K562 (cell line): ENCODE measurements at regions not wholly inside any gene's neighbourhood (a gene's known extent, or its start where the extent isn't known, plus 50 kb on each side); places are given as distances from the start of the nearest gene placed in this dataset.

Experiments used
- ATAC-seq: fragments of 200-7000 bp; cut with Tn5 transposase; 3 replicates; pipeline ENCODE4 v1.9.1; 2020; ENCODE audit warnings: moderate library complexity
- BruUV-seq: library from RNA; stranded (reverse); fragments of 400-500 nt; replicated peaks from 2 replicates; lab custom pipeline; 2021; lab: Mats Ljungman, UMichigan
- CTCF ChIA-PET: fragments of 300-600 bp; formaldehyde crosslinking; extraction: SDS; loops from one replicate; lab custom pipeline; 2021; ENCODE audit warnings: low intra/inter-chr PET ratio; lab: Yijun Ruan, JAX
- POLR2A ChIA-PET: fragments of 300-600, 350-650 bp; sonication (Branson Sonifier 250); formaldehyde crosslinking; extraction: SDS; loops from one replicate; lab custom pipeline; 2021; ENCODE audit warnings: antibody characterized with exemption, inconsistent platforms; lab: Yijun Ruan, JAX
- DNase-seq, 4 experiments: peaks; one replicate each; pipeline versions ENCODE4 v3.0.0 to v3.0.0-alpha.2; 2011 to 2018; ENCODE audit warnings: low spot score in 3 of 4, mixed read lengths in 3 of 4; ENCODE audit errors: extremely low read depth in 1 of 4
- FAIRE-seq: peaks from 2 replicates; lab custom pipeline; 2011; peaks lifted over from hg19 to GRCh38; lab: Jason Lieb, UNC
- H2AFZ ChIP-seq: 2 replicates; pipeline ENCODE4 v1.6.0; 2011; ENCODE audit warnings: low read depth, low read length, control low read depth, inconsistent platforms
- H3K27ac ChIP-seq: fragments of 200-600 bp; 3 replicates; pipeline ENCODE4 v1.8.0; 2011; ENCODE audit warnings: low read depth, mild to moderate bottlenecking, control low read depth, inconsistent platforms, low read length, moderate library complexity, mixed read lengths; ENCODE audit errors: extremely low read depth
- H3K27me3 ChIP-seq, 2 experiments: fragments of 300-600 bp in 1 of 2; 2 replicates in 1 of 2; 3 replicates in 1 of 2; pipeline versions ENCODE4 v1.6.0 to v1.8.0; 2011; ENCODE audit warnings: inconsistent platforms in 2 of 2, low read length in 2 of 2, mild to moderate bottlenecking in 1 of 2, mixed read lengths in 1 of 2, moderate library complexity in 1 of 2; ENCODE audit not compliant: control insufficient read depth in 2 of 2, insufficient read depth in 2 of 2
- H3K36me3 ChIP-seq: fragments of 300-600 bp; 3 replicates; pipeline ENCODE4 v1.8.0; 2011; ENCODE audit warnings: mild to moderate bottlenecking, low read length, inconsistent platforms; ENCODE audit not compliant: control insufficient read depth, insufficient read depth
- H3K4me1 ChIP-seq, 2 experiments: fragments of 200-600 bp in 1 of 2; replicated peaks in 1 of 2; 2 replicates in 1 of 2; 3 replicates in 1 of 2; pipeline versions ENCODE4 v1.5.1 to v1.8.0; 2011; ENCODE audit warnings: inconsistent platforms in 2 of 2, low read length in 2 of 2, mild to moderate bottlenecking in 1 of 2, mixed read lengths in 1 of 2, moderate library complexity in 1 of 2; ENCODE audit not compliant: control insufficient read depth in 2 of 2, insufficient read depth in 2 of 2
- H3K4me2 ChIP-seq: 2 replicates; pipeline ENCODE4 v1.6.1; 2011; ENCODE audit warnings: low read length, control low read depth, inconsistent platforms, mixed read lengths; ENCODE audit not compliant: insufficient read depth
- H3K4me3 ChIP-seq: fragments of 200-600 bp; sonication (generic), shearing (Covaris generic); 2 replicates; pipeline ENCODE4 v1.5.1; 2016; ENCODE audit warnings: control low read depth, inconsistent platforms
- H3K79me2 ChIP-seq: fragments of 200-600 bp; 3 replicates; pipeline ENCODE4 v1.8.0; 2011; ENCODE audit warnings: low read length, inconsistent platforms; ENCODE audit not compliant: control insufficient read depth, insufficient read depth
- H3K9ac ChIP-seq, 2 experiments: 2 replicates each; pipeline versions ENCODE4 v1.6.0 to v1.6.1; 2011; ENCODE audit warnings: low read depth in 2 of 2, low read length in 2 of 2, control low read depth in 1 of 2, inconsistent platforms in 1 of 2, mild to moderate bottlenecking in 1 of 2, mixed read lengths in 1 of 2; ENCODE audit not compliant: insufficient read depth in 1 of 2
- H3K9me1 ChIP-seq: one replicate; pipeline ENCODE4 v1.6.0; 2011; ENCODE audit warnings: inconsistent platforms, mild to moderate bottlenecking, low read length, moderate library complexity; ENCODE audit not compliant: control insufficient read depth, insufficient read depth
- H3K9me3 ChIP-seq: replicated peaks from 2 replicates; pipeline ENCODE4 v1.5.1; 2011; ENCODE audit warnings: low read depth, low read length, inconsistent platforms; ENCODE audit not compliant: control insufficient read depth, insufficient read depth
- H4K20me1 ChIP-seq: replicated peaks from 2 replicates; pipeline ENCODE4 v1.6.1; 2011; ENCODE audit warnings: low read length, inconsistent platforms, mixed read lengths; ENCODE audit not compliant: control insufficient read depth, insufficient read depth
- CBX1 ChIP-seq: sonication (generic); IDR thresholded peaks from 2 replicates; pipeline ENCODE4 v1.6.1; 2016; ENCODE audit warnings: antibody characterized with exemption, low read depth, mild to moderate bottlenecking
- DEAF1 ChIP-seq: fragments of 450-650 bp; formaldehyde crosslinking; IDR thresholded peaks from 2 replicates; pipeline ENCODE4 v1.4.0; 2020; ENCODE audit warnings: mild to moderate bottlenecking, moderate library complexity
- DIDO1 ChIP-seq: fragments of 450-650 bp; IDR thresholded peaks from 2 replicates; pipeline ENCODE4 v1.6.1; 2016; ENCODE audit warnings: low read depth, missing biosample characterization, missing genetic modification characterization
- HNRNPH1 ChIP-seq: fragments of 200-400 bp; formaldehyde crosslinking; optimal IDR thresholded peaks from 2 replicates; pipeline ENCODE3; 2017; ENCODE audit warnings: low read depth, mild to moderate bottlenecking, low read length, moderate library complexity
- MAFK ChIP-seq: IDR thresholded peaks from 2 replicates; pipeline ENCODE4 v1.6.1; 2011; ENCODE audit warnings: low read length, improper control_type of control experiment
- TCF15 ChIP-seq: fragments of 250-450 bp; sonication (Bioruptor Pico); IDR thresholded peaks from 2 replicates; pipeline ENCODE4 v1.8.0; 2022; ENCODE audit warnings: moderate library complexity, mild to moderate bottlenecking, inconsistent platforms
- TFE3 ChIP-seq: fragments of 450-650 bp; formaldehyde crosslinking; IDR thresholded peaks from 2 replicates; pipeline ENCODE4 v1.4.0; 2020; ENCODE audit warnings: mild to moderate bottlenecking, mixed read lengths
- ZBTB11 ChIP-seq, 3 experiments: fragments of 200-800 bp in 1 of 3; fragments of 250-450 bp in 1 of 3; fragments of 450-650 bp in 1 of 3; sonication (Bioruptor Pico) in 1 of 3; sonication (Bioruptor generic) in 1 of 3; formaldehyde crosslinking in 1 of 3; IDR thresholded peaks; 2 replicates each; pipeline versions ENCODE4 v1.6.1 to v1.8.0; 2016 to 2022; ENCODE audit warnings: mild to moderate bottlenecking in 2 of 3, missing genetic modification characterization in 2 of 3, missing compliant biosample characterization in 1 of 3, moderate library complexity in 1 of 3
- WGBS: fragments of 100-300 bp; shearing (Covaris generic); methylation state at CpG from one replicate; pipeline ENCODE4 v1.1.6; 2016; ENCODE audit warnings: low coverage, mixed read lengths; ENCODE audit not compliant: insufficient coverage; ENCODE audit errors: missing lambda C conversion rate; 5-methylcytosine and 5-hydroxymethylcytosine counted together
- in situ Hi-C: fragments of 300-500 bp; cut with MboI; formaldehyde crosslinking; loops from 4 replicates; pipeline ENCODE4 v1.15.0; 2018; ENCODE audit warnings: inconsistent platforms, mixed read lengths
- intact Hi-C: fragments of 100-400 bp; cut with micrococcal nuclease; formaldehyde crosslinking; loops from 2 replicates; pipeline ENCODE4 v1.14.2; 2022

- H3K36me3 ChIP-seq = no peaks in the 10 kb centered on the region
- no TSS peak for BruUV-seq
- intact Hi-C loops = no loop called here
- no peak overlapping the region for H3K27ac ChIP-seq
- POLR2A ChIA-PET = no interaction called here
- no peak for TF ChIP-seq MAFK
- TF ChIP-seq DIDO1 (tag) = no peak
- no peak for TF ChIP-seq TFE3 (CRISPR knock-in tag)
- no peak for TF ChIP-seq HNRNPH1
- no peak for TF ChIP-seq DEAF1
- no peak for TF ChIP-seq CBX1
- no peak for TF ChIP-seq TCF15
- no peak for TF ChIP-seq ZBTB11 (CRISPR knock-in tag; IDR thresholded peaks at IDR 0.05)
- H3K4me2 ChIP-seq = no peak overlapping the region
- in situ Hi-C loops = no loop called here
- no peak for ATAC-seq
- CTCF ChIA-PET = no interaction called here
- no peak overlapping the region for H3K9ac ChIP-seq
- WGBS = 67% methylated on average over 7 of the region's 7 CpGs
- H3K9me3 ChIP-seq = no peaks in the 10 kb centered on the region
- H3K4me1 ChIP-seq = peaks cover 4 to 16% of the 10 kb centered on the region in 2 experiments; a peak in 2 of 5 replicates
- 0 out of 2 replicates have a peak overlapping the region, but pooled peaks have one; percentile 12 for H2AFZ ChIP-seq
- H3K9me1 ChIP-seq = no peaks in the 10 kb centered on the region
- no peaks in the 10 kb centered on the region for H4K20me1 ChIP-seq
- no peak overlapping the region for H3K4me3 ChIP-seq
- H3K27me3 ChIP-seq = no peaks in the 10 kb centered on the region
- no peaks in the 10 kb centered on the region for H3K79me2 ChIP-seq
- FAIRE-seq = no peak
- no peak for DNase-seq
Observed at GRCh38 chr13:37925878-37926473, 56.4 kb upstream of the TRPC4 start.
